ENCODE measurements at regions not wholly inside any gene's neighbourhood (a gene's known extent, or its start where the extent isn't known, plus 50 kb on each side); places are given as distances from the start of the nearest gene placed in this dataset.

GRCh38 chr4:170139764-170140163, 50.0 kb upstream of the AADAT start:
- TF ChIP-seq TAF1 (IDR thresholded peaks at IDR 0.05; ENCODE audit: low read depth, low read length), result no peak
- TF ChIP-seq POLR2A (IDR thresholded peaks at IDR 0.05; ENCODE audit: low read depth, low read length), result no peak
- TF ChIP-seq POLR2AphosphoS5 (IDR thresholded peaks at IDR 0.05; ENCODE audit: low read depth, low read length), result no peak

Measured in GM12891 (cell line).